ENCODE measurements at regions not wholly inside any gene's neighbourhood (a gene's known extent, or its start where the extent isn't known, plus 50 kb on each side); places are given as distances from the start of the nearest gene placed in this dataset.
"Not testable (repeated sequence)": the region's sequence is repeated elsewhere in the genome, so short reads cannot be mapped to it uniquely, and the experiment has no call there.

DNA sequence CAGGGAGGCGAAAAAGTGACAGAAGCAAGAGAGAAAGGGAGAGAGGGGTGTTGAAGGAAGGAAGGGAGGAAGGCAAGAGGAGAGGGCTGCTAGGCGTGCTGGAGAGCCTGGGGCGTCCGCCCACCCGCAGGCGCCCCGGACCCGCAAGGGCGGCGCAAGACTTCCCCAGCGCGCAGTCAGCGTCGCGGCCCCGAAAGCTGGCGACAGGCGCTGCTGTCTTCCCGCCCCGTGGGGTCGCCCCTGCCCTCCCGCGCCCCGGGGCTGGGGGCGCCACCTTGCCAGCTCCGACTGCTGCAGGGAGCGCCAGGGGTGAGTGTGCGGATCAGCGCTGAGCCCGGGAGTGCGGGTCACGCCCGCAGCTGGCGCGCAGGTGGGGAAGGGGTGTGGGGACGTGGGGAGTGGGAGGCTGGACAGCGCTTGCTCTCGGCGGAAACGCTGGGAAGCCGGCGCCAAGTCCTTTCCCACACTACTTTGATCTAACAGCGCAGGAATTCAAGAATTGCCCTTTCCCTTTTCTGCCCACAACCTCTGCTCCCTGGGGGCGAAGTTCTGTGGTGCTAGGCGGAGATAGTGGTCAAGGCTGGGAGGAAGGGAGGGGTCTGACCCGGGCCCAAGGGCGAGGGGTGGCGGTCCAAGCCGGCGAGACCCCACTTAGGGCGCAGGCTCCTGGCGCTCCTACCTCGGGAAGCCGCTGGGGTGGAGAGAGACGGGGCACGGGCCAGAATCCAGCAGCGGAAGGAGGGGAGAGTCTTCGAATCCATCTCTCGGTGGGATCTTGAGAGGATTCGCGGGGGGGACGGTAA lies 266.1 kb downstream of the CGGBP1 start, which contains the start of gene HTR1F:
HTR1F (plus strand) TSS at position 173 of the 803 bp plus-strand sequence.
- DNase-seq = no peak

DNA sequence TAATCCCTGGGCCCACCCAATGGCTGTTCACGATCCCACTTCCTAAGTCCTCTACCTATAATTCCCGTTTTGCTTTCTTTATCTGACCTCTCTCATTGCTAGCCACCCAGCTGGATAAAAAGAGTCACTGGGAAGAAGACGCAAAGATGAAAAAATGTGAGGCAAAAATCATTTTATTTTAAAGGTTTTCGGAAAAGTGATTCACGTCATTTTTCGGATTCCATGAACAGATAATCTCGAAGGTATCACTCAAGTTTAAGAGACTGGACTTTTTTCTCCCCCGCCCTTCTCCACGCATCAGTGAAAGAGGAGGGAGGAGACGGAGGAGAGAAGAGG lies 266.6 kb downstream of the CGGBP1 start:
- DNase-seq = no peak

DNA sequence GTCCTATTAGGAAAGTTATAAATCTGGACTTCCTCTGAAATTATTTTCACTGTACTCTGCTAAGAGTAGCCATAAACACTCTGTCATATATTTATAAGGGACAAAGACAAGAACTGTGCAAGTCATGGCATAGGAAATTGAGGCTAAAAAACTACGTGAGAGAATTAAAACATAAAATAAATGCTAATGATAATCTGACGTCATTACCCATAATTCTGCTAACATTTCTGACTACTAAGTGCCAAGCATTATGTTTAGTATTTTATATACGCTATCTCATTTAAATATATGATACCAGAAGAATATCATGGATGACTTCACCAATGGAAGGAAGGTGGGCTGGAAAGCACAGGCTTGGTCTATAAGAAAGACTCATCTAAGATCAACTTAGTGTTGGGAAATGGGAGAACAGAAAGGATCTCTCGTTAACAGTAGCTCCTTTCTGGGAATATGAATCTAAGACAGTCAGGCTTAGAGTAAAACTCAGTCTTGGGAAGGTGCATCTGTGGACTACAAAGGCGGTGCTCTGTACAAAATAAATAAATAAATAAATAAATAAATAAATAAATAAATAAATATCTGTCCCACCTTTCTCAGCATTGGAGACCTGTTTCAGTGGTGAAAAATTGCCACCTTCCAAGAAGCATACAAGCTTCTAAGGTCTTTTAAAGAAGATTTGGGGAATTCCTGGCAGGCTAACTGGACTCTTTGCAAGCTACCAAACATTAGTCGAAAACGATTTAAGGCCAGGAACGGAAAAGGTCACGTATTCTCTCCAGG lies 267.4 kb downstream of the CGGBP1 start:
- DNase-seq = no peak

DNA sequence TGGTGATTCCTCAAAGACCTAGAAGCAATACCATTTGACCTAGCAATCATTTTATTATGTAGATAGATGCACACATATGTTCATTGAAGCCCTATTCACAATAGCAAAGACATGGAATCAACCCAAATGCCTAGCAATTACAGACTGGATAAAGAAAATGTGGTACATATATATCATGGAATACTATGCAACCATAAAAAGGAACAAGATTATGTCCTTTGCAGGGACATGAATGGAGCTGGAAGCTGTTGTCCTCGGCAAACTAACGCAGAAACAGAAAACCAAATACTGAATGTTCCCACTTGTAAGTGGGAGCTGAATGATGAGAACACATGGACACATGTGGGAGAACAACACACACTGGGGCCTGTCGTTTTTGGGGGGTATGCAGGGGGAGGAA lies 269.8 kb downstream of the CGGBP1 start:
- not testable (repeated sequence) for DNase-seq

DNA sequence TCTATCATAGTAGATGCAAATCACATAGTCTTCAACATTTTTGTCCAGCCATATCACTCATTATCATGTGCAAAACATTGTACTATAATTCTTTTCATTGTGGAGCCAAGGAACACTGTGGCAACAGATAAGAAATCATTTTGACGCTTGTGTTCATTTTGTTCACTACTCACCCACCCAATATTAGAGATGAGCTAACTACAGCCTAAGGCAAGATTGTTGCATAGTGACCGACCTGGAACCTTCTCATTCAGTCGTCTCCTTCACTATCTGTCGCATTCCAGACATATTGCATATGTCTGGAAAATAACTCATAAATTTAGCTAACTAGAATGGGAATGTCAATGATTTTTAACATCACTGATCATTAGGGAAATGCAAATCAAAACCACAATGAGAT lies 270.3 kb downstream of the CGGBP1 start:
- DNase-seq = no peak

DNA sequence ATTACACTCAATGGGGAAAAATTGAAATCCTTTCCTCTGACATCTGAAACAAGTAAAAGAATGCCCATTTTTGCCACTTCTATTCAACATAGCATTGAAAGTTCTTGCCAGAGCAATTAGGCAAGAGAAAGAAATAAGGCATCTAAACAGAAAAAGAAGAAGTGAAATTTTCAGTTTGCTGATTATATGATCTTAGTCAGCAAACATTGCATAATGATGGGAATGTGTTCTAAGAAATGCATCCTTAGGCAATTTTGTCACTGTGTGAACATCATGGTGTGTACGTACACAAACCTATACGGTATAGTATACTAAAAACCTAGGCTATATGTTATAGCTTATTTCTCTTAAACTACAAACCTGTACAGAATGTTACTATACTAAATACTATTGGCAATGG lies 278.0 kb downstream of the CGGBP1 start:
- no peak for DNase-seq

DNA sequence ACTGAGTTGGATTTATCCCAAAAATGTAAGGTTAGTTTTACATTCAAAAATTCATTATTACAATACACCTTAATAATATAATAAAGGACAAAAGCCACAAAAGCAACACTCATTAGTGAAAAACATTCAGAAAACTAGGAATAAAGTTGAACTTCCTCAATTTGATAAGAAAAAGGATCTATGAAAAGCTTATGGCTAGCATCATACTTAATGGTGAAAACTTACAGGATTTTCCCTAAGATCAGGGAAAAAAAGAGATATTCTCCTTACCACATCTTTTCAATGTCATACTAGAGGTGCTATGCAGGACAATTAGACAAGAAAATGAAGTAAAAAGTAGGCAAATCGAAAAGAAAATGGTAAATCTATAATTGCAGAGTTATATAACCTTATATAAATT lies 279.9 kb downstream of the CGGBP1 start:
- DNase-seq = no peak

DNA sequence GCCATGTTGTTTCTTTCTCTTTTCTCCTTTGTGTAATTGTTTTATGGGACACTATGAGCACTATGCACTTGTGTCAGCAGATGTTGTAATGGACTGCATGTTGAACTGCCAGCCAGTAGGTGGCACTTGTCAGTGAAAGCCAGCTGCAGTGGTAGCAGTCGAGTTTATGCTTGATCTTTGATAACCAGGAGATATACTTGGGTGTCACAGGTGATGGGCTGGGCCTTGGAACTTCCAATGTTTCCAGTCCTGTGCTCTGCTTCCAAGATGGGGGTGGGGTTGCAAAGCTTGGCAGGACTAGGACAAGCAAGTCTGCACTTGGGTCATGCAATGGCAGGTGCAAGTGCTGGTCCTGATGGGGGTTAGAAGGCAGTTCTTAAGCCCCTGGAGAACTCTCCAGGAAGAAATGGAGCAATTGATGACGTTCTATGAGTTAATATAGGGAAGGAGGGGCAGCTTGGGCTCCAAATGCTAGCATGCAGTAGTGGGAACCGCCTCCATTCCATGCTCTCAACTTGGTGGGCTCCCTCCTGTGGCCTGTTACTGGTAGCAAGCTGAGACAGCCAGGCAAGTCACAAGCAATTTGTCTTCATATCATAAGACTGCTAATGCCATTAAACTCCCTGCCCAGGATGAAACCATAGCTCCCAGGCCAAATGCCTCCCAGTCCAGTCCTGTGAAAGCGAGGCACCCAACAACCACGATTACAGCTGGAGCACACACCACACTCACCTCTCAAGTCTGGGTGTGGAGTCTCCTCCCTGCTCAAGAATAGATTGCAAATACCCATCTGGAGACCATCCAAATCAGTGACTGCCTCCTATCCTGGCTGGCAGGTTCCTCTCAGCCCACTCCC lies 287.2 kb downstream of the CGGBP1 start:
- peak; percentile 40 to 47 for DNase-seq

DNA sequence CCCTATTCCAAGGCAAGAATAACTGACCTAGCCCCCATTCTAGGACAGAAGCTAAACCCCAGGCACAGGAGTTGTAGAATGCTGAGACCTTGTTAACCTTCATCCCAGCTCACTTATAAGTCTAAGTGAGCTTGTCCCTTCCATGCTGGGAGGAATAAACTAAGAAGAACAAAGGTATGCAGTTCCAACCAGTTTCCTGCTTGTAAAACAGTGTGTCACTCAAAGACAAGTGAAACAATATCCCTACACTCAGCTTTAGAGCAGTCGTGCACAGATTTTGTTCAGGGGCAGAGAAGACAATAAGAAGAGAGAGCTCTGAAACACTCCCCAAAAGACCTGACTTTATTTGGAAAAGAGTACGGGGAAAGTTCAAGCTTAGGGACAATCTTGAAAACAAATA lies 292.1 kb downstream of the CGGBP1 start:
- DNase-seq = no peak

DNA sequence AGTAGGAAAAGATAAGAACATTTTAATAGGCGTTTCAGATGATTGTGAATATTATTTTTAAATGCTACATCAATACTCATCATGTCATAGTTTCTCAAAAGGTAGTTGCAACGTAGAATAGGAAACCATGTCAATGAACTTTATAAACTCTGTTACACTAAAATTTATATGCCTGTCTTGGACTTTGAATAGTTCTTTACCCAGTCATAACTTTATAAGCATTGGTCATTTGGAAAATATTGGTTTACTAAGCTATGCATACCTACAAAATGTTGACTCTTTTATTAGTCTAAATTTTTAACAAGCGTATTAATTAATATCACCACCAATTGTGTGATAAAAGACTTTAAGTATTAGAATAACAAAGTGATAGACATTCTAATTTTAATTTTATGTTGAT lies 293.5 kb downstream of the CGGBP1 start:
- no peak for DNase-seq

DNA sequence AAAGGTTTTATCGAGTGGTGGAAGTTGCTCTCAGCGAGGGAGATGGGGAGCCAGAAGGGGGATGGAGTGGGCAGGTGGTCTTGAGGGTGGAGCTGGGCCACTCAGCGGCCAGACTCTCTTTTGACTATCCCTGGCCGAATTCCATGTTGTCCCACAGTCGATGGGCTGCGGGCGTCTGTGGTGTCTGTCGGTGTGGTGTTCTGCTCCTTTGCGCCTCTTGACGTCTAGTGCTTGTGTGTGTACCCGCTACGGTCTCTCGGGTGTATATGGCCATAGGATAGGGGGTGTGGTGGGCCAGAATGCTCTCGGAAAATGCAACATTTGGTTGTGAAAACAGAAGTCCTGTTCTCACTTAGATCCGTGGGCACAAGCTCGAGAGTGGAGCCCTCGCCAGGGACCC lies 297.0 kb downstream of the CGGBP1 start:
- no peak for DNase-seq

DNA sequence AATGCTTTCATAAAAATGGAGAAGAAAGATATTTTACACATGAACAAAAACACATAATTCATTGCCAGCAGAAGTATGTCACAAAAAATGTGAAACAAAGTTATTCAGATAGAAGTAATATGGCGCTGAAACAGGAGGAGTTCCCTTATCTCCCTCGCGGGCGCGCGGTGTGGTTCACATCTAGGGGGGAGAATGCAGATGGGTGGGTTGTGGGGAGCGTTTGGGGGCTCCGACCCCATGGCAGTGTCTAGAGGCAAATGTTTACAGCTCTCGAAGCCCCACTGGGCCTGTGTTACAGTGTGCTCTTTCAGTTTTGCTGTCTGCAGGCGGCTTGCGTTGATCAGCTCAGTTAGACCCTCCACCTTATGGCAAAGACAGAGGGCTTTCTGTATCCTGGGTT lies 297.5 kb downstream of the CGGBP1 start:
- no peak for DNase-seq

DNA sequence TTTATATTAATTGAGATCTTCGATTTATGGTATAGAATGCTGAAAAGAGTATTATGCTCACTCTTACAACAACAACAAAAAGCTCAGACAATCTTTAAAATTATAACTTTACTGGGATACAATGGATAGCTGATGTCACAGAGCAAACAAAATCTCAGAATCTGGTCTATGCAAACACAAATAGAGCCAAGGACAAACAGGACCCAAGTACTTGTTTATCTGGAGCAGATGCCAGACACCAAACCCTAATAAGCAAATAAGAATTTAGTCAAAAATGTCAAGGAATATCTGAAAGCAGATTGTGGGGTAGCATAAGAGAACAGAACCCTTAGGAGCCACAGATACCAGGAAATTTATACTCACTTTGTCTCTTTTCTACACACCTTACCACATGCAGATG lies 302.2 kb downstream of the CGGBP1 start:
- DNase-seq = no peak

DNA sequence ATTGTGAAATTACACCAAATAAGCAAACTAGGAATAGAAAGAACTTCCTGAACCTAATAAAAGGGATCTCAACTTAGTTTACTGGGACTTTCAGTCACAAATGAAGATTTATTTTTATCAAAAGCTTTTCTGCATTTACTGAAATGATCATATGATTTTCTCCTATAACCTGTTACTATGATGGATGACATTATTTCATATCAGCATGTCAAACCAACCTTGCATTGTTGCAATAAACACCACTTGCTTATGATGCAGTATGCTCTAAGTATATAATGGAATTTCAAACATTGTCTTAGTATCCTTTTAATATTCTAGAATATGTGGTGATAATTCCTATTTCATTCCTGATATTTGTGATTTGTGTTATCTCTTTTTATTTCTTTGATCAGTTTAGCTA lies 303.0 kb downstream of the CGGBP1 start:
- DNase-seq = no peak

DNA sequence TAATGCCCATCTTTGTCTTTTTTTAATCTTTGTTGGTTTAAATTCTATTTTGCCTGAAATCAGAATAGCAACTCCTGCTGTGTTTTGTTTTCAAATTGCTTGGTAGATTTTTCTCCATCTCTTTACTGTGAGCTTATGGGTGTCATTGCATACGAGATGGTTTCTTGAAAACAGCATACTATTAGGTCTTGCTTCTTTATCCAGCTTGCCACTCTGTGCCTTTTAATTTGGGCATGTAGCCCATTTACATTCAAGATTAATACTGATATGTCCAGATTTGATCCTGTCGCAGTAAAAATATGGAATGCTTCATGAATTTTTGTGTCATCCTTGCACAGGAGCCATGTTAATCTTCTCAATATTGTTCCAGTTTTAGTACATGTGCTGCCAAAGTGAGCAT lies 316.6 kb downstream of the CGGBP1 start:
- DNase-seq = no peak

DNA sequence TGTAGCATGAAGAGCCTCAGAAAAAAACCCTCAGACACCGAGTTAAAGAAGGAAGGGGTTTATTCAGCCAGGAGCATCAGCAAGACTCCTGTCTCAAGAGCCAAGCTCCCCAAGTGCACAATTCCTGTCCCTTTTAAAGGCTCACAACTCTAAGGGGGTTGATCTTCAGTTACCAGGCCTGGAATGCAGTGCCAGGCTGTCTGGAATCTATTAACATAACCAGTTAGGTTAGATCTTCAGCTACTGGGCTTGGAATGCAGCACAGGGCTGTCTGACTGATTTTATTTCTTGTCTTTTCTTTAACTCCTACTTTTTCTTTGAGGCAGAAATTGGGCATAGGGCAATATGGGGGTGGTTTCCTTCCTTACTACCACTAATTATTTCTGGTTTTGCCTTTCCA lies 317.9 kb downstream of the CGGBP1 start:
- not testable (repeated sequence) for DNase-seq

DNA sequence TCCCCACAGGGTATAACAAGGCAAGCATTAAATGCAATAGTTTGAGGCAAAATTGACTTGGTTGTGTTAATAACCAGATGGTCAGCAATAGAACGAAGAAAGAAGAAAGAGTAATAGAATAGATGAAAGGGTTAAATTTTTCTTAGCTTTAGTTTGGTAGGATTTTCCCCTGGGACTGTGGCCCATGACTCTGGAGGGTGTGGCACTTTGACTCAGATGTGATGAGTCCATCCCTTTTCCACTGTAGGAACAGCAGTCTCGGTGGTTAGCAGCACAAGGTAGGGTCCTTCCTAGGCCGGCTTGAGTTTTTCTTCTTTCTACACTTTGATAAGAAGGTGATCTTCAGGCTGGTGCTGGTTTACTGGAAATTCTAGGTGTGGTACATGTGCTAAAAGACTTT lies 321.0 kb downstream of the CGGBP1 start:
- not testable (repeated sequence) for DNase-seq

DNA sequence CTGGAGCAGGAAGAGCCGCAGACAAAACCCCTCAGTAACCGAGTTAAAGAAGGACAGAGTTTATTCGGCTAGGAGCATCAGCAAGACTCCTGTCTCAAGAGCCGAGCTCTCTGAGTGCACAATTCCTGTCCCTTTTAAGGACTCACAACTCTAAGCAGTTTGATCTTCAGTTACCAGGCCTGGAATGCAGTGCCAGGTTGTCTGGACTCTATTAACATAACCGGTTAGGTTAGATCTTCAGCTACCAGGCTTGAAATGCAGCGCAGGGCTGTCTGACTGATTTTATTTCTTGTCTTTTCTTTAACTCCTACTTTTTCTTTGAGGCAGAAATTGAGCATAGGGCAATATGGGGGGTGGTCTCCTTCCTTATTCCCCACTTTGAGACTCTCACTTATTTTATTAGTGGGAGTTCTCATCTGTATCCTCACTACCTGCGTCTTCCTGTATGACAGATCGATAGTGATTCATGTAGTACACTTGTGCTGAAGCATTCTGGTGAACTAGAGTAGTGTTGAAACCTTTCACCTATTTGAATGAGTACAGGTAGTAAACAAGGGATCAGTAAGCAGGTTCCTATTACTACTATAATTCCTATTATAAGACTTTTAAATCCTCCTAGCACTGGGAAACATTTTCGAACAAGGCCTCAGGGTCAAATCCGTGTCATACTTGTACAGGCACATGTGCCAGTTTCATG lies 325.0 kb downstream of the CGGBP1 start:
- DNase-seq = no peak

DNA sequence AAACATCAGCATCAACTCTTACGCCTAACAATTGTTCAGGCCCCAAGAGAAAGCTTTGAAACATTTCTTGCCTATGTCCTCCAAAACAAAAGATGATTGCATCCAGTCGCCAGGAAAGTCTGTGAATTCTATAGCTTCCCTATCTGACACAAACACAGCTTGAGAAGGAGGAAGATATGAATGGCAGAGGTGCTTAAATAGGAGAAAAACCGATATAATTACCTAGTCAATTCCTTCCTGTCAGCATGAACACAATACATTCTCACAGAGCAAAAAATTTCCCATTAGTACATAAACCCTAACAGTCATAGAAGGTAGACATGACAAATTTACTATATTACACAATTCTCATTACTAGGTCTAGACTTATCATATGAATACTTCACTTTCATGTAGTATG lies 326.5 kb downstream of the CGGBP1 start:
- no peak for DNase-seq

DNA sequence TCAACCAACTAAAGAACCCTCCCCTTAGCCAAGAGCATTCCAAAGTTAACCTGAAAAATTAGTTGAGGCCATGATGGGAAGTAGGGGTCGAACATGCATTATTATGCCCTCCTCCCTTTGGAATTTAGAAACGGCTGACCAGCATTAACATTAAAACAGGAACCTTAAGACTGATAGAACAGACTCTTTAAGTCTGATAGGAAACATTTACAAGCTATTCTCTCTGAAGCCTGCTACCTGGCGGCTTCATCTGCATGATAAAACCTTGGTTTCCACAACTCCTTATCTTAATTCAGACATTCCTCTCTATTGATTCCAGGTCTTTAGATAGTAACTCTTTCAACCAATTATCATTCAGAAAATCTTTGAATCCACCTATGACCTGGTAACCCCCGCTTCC lies 331.0 kb downstream of the CGGBP1 start:
- DNase-seq = no peak

DNA sequence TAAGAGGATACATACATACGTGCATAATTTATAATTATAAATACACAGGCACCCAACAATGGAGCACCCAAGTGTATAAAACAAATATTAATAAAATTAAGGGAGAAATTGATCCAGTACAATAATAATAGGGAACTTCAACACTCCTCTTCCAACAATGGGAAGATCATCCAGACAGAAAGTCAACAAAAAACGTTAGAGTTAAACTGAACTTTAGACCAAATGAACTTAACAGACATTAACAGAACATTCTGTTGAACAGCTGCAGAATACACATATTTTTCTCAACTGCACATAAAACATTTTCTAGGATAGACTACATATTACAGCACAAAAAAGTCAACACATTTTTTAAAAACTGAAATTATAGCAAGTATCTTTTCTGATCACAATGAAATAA lies 339.7 kb downstream of the CGGBP1 start:
- DNase-seq = no peak

DNA sequence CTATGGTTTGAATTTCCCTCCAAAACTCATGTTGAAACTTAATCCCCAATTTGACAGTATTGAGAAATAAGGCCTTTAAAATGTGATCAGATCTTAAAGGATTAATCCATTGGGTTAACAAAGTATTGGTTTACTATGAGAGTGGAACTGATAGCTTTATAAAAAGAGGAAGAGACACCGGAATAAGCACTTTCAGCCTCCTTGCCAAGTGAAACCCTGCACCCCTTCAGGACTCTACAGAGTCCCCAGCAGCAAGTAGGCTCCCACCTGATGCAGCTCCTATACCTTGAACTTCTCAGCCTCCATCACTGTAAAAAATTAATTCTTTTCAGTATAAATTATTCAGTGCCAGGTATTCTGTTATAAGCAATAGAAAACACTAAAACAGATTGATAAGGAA lies 348.3 kb downstream of the CGGBP1 start:
- no peak for DNase-seq

DNA sequence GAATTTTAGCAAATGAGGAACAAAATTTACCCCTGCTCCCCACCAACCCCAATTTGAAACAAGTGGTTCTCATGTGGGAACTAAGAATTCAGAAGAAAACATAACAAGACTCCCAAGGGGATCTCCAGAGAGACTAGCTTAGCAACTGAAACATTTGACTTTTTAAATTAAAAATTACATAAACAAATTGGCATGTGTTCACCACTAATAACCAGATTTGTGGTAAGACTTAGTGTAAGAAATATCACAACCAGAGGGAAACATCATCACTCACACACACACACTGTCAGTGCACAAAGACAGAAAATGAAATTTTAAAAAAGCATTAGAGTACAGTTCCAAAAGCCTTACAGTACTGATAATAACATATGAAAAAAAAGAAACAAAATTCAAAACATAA lies 348.8 kb downstream of the CGGBP1 start:
- DNase-seq = no peak
